LNCAP (cell line): ENCODE measurements at regions not wholly inside any gene's neighbourhood (a gene's known extent, or its start where the extent isn't known, plus 50 kb on each side); places are given as distances from the start of the nearest gene placed in this dataset.
A peak's percentile ranks its signal among the peaks of the same experiment; 100 is the strongest.

Experiments used
- CTCF ChIP-seq: fragments of 450-650 bp; IDR thresholded peaks from 2 replicates; pipeline ENCODE4 v1.5.1; 2017; ENCODE audit warnings: mild to moderate bottlenecking

- TF ChIP-seq CTCF: no peak; the same call in 1 of the 2 replicates
These were observed 198.1 kb downstream of the LURAP1L start for GRCh38 chr9:12972608-12973589.

- TF ChIP-seq CTCF: no peak
These were observed 198.9 kb downstream of the LURAP1L start for GRCh38 chr9:12973710-12974109.

GRCh38 chr9:12974671-12975070 lies 199.9 kb downstream of the LURAP1L start:
- TF ChIP-seq CTCF: no peak

- TF ChIP-seq CTCF: no peak
These were observed 200.7 kb downstream of the LURAP1L start for GRCh38 chr9:12975496-12975895.

- TF ChIP-seq CTCF: no peak
These were observed 205.4 kb downstream of the LURAP1L start for GRCh38 chr9:12980085-12980851.

- TF ChIP-seq CTCF: peak; percentile 34; the same call in 1 of the 2 replicates
These were observed 213.4 kb downstream of the LURAP1L start for GRCh38 chr9:12988258-12988657.

GRCh38 chr9:12989669-12990068 lies 214.8 kb downstream of the LURAP1L start:
- no peak for TF ChIP-seq CTCF
